ENCODE measurements at regions not wholly inside any gene's neighbourhood (a gene's known extent, or its start where the extent isn't known, plus 50 kb on each side); places are given as distances from the start of the nearest gene placed in this dataset.
"Not testable (repeated sequence)": the region's sequence is repeated elsewhere in the genome, so short reads cannot be mapped to it uniquely, and the experiment has no call there.

GRCh38 chr21:20215959-20216358 is 782.2 kb upstream of the NCAM2 start:
- H3K27ac Mint-ChIP-seq, result no peak overlapping the region
- no peak overlapping the region for H3K4me3 Mint-ChIP-seq
- DNase-seq, result no peak
- peaks cover 44% of the 10 kb centered on the region for H3K9me3 Mint-ChIP-seq
- H3K36me3 Mint-ChIP-seq (ENCODE audit: low read depth), result no peaks in the 10 kb centered on the region
- H3K4me1 Mint-ChIP-seq (ENCODE audit: low read depth), result no peaks in the 10 kb centered on the region
- TF ChIP-seq CTCF (IDR thresholded peaks at IDR 0.05), result no peak
- no peaks in the 10 kb centered on the region for H3K27me3 Mint-ChIP-seq (ENCODE audit: insufficient read depth)

- no peak for TF ChIP-seq CTCF (IDR thresholded peaks at IDR 0.05)
- Mint-ChIP-seq H3K27me3 (ENCODE audit: insufficient read depth) (no peaks in the 10 kb centered on the region), H3K9me3 (peaks cover 37% of the 10 kb centered on the region), H3K27ac (no peak overlapping the region), H3K4me3 (no peak overlapping the region), H3K4me1 (ENCODE audit: low read depth) (no peaks in the 10 kb centered on the region), H3K36me3 (ENCODE audit: low read depth) (no peaks in the 10 kb centered on the region; the same call in 1 of the 2 replicates)
- DNase-seq, result no peak
Measured at GRCh38 chr21:20220586-20220985, 777.6 kb upstream of the NCAM2 start.

GRCh38 chr21:20221981-20222380 is 776.2 kb upstream of the NCAM2 start:
- not testable (repeated sequence) for H3K27ac Mint-ChIP-seq; H3K36me3 Mint-ChIP-seq (ENCODE audit: low read depth); DNase-seq; H3K4me3 Mint-ChIP-seq; H3K27me3 Mint-ChIP-seq (ENCODE audit: insufficient read depth); H3K4me1 Mint-ChIP-seq (ENCODE audit: low read depth)
- peaks cover 43% of the 10 kb centered on the region for H3K9me3 Mint-ChIP-seq

GRCh38 chr21:20236649-20237048 is 761.6 kb upstream of the NCAM2 start:
- H3K4me1 Mint-ChIP-seq (ENCODE audit: low read depth); H3K27ac Mint-ChIP-seq; H3K36me3 Mint-ChIP-seq (ENCODE audit: low read depth); H3K4me3 Mint-ChIP-seq; H3K27me3 Mint-ChIP-seq (ENCODE audit: insufficient read depth); DNase-seq: not testable (repeated sequence)
- peaks cover 67% of the 10 kb centered on the region for H3K9me3 Mint-ChIP-seq

GRCh38 chr21:20249401-20249800 is 748.8 kb upstream of the NCAM2 start:
- Mint-ChIP-seq H3K36me3 (ENCODE audit: low read depth) (peaks cover 4% of the 10 kb centered on the region; the same call in 1 of the 2 replicates), H3K27ac (no peak overlapping the region), H3K4me3 (no peak overlapping the region), H3K4me1 (ENCODE audit: low read depth) (no peaks in the 10 kb centered on the region), H3K27me3 (ENCODE audit: insufficient read depth) (no peaks in the 10 kb centered on the region), H3K9me3 (peaks cover 36% of the 10 kb centered on the region)
- DNase-seq, result no peak
- TF ChIP-seq CTCF (IDR thresholded peaks at IDR 0.05), result no peak

- no peak overlapping the region for H3K4me3 Mint-ChIP-seq
- no peak overlapping the region for H3K27ac Mint-ChIP-seq
- peaks cover 40% of the 10 kb centered on the region for H3K9me3 Mint-ChIP-seq
- no peaks in the 10 kb centered on the region for H3K4me1 Mint-ChIP-seq (ENCODE audit: low read depth)
- H3K27me3 Mint-ChIP-seq (ENCODE audit: insufficient read depth), result no peaks in the 10 kb centered on the region
- TF ChIP-seq CTCF (IDR thresholded peaks at IDR 0.05), result no peak
- peaks cover 4% of the 10 kb centered on the region; the same call in 1 of the 2 replicates for H3K36me3 Mint-ChIP-seq (ENCODE audit: low read depth)
- no peak for DNase-seq
Measured at GRCh38 chr21:20250337-20250736, 747.9 kb upstream of the NCAM2 start.

- H3K4me1 Mint-ChIP-seq (ENCODE audit: low read depth), result no peaks in the 10 kb centered on the region
Measured at GRCh38 chr21:20253261-20253660, 744.9 kb upstream of the NCAM2 start.

More at GRCh38 chr21:20253261-20253660, 744.9 kb upstream of the NCAM2 start:
- Mint-ChIP-seq H3K4me3 (no peak overlapping the region), H3K27me3 (ENCODE audit: insufficient read depth) (no peaks in the 10 kb centered on the region), H3K27ac (no peak overlapping the region), H3K36me3 (ENCODE audit: low read depth) (no peaks in the 10 kb centered on the region), H3K9me3 (peaks cover 41% of the 10 kb centered on the region)
- DNase-seq, result no peak
- no peak for TF ChIP-seq CTCF (IDR thresholded peaks at IDR 0.05)

Data from HFFc6 (cell line).